Smooth muscle cell of the brain vasculature (primary cell): ENCODE measurements at regions not wholly inside any gene's neighbourhood (a gene's known extent, or its start where the extent isn't known, plus 50 kb on each side); places are given as distances from the start of the nearest gene placed in this dataset.
"Not testable (repeated sequence)": the region's sequence is repeated elsewhere in the genome, so short reads cannot be mapped to it uniquely, and the experiment has no call there.

ENCODE experiments used
- DNase-seq: peaks from one replicate; pipeline ENCODE4 v3.0.0-alpha.2; 2012; ENCODE audit warnings: low read depth, low spot score

DNA sequence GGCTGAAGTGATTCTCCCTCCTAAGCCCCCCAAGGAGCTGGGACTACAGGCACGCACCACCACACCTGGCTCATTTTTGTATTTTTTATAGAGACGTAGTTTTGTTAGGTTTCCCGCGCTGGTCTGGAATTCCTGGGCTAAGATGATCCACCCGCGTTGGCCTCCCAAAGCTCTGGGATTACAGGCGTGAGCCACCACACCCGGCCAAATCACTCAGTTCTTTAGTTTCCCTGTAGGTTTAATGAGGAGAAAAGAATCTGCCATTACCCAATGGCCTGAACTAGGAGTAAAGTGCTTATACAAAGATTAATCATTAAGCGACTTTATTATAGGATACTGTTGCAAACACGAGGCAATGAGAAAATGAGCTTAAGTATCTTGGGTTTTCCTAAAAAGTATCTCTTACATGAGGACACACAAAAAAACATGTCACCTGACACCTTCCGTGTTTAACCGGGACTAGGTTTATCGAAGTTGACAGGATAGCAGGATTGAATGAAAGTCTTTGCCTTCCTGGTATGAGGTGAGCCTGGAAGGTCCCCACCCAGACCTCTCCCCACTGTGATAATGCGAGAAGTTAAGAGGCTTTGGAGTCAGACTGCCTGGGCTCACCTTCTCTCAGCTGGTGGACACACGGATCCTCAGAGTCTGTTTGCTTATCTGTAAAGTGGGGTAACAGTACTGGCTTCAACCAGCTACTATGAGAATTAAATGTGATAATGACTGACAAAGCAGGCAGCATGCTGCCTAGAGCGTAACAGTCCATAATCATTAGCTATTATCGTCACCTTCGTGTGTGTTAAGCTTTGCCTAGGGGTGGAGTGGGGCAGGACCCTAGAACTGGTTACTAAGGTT, 133.5 kb upstream of the KRAS start:
- DNase-seq = no peak

DNA sequence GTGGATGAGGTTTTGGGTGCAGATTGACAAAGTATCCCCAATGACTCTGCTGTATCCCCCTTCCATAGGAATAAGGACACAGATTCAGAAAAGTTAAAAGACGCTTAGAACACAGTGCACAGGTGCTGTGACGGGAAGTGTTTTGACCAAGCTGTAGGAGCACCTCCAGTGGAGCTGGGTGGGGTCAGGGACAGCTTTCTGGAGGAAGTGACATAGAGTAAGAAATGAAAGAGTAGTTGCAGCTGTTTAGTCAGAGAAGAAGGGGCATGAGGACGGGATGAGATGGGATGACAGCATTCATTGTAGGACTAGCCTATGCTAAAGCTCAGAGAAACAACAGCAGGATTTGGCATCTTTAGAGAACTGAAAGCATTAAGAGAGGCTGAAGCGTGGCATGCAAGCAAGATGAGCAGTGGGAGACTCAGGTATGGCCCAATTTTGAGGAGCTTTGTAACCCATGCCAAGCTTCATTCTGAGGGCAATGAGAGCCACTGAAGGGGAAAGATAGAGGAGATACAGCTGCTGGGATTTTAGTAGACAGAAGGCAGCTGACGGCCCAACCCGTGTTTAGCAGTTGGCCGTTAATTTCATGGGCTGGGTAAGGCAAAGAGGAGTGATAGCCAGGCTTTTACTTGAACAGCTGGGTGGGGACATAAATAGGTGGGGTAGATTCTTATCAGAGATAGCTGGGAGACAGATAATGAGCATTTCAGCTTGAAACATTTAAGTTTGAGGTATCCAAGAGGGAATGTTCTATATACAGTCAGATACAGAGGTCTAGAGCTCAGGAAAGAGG, 131.8 kb upstream of the KRAS start:
- DNase-seq = no peak

DNA sequence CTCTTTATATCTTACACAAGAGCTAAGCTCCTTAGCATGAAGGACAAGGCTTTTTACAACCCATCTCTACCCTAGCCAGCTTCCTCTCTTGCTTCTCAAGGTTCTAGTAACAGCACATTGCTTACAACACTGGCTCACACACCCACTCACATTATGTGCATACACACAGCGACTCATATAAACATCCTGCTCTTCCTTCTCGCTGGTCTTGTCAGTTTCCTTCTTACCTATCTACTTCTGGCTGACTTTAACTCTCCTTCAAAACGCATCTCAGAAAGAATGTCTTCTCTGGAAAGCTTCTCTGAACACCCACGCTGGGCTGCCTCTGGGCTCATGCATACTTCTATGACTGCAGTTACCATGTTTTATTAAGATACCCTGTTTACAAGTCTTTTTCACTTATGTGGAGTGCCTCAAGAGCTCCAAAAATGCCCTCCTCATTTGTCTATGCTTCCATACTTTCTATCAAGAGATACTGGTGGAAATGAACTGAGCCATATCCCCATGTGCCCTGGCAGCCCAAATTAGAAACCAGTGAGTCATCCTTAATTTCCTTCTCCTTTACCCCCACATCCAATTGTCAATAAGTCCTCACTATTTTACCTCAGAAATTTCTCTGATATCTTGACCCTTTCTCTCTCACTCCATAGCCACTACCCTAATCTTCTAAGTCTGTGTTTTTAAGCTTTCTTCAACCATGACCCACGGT, 126.9 kb upstream of the KRAS start:
- DNase-seq = no peak

DNA sequence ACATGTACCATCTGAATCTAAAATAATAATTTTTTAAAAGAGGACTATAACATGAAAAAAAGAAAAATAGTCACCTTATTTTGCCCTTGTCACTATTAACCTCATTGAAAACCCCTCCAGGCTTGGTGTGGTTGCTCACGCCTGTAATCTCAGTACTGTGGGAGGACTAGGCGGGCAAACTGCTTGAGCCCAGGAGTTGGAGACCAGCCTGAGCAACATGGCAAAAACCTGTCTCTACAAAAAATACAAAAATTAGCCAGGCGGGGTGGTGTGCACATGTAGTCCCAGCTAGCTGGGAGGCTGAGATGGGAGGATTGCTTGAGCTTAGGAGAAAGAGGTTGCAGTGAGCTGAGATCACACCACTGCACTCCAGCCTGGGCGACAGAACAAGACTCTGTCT, 126.3 kb upstream of the KRAS start:
- DNase-seq = no peak

DNA sequence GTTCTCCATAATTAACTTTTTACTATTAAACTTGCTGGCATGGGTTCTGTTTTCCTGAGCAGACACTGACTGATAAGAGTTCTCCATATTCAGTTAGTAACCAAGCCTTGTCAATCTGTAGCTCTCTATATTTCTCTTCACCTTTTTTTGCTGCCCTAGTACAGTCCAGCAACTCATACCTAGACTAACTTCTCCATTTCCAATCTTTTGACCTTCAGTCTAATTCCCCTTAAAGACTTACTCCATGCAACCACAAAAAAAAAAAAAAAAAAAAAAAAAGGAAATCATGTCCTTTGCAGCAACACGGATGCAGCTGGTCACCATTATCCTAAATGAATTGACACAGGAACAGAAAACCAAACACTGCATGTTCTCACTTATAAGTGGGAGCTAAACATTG, 125.7 kb upstream of the KRAS start:
- DNase-seq = no peak

DNA sequence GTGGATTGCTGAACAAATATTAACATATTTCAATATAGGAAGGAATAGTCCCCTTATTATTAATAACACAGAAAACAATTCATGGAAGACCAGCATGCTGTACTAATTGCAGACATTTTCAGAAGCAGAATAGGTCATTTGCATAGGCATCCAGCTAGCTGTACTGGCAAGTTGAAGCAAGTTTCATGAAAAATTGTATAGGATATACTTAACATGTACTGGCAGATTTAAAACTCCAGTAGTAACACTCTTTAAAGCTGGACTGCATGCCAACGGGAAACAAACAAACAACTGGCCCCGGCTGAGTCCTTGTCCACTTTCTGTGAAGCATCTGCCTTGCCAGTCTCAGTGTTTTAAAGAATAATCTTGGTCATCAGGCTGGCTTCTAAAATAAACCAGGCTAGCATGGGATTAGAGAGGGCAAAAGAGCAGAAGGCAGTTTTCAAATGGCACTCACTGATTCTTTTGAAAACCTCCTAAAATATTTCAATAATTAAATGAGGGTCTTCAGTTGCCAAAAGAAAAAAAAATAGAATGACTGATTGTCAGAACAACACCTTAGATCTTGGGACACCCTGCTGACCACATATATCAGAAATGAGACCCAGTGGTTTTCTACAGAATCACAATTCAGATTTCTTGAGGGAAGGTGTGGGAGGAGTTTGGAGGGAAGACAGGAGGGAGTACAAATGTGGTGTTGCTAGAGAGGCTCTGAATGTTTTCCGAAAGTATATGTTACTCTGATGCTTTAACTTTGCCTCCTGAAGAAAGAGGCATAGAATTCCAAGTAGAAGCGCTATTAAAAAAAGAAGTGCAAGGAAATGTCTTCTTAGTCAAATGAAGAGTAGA, 122.5 kb upstream of the KRAS start:
- DNase-seq = no peak

DNA sequence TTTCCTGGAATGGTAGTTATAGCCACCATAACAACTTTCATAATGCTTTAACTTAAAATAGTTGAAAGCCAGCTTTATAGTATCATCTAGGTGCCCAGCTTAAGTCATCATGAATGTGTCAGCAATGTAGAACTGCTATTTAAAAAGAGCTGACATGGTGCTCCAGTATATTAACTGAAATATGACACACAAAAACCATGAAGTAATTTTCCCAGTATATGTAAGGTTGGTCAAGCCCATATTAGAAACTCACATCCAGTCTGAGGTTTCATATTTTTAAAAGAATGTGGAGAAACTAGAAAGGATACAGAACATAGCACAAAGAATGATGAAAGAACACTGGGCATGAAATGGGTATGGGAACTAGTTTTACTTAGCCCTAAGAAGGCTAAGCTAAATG, 121.3 kb upstream of the KRAS start:
- no peak for DNase-seq

DNA sequence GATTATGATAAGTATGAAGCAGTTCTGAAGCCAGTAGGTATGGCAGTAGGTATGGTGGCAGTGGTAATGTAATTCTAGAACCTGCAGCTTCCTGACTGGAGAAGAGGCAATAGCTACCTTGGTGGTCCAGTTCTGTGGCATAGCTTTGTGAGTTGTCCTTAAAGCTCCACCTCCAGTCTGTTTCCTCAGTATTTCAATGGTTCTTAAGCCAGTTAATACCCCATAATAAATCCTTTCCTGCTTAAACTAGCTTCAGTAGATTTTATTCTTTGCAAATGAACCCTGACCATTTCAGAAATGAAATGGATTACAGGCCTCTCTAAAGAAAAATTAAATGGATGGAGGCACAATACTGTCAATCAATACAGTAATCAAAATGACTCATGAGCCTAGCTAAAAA, 117.8 kb upstream of the KRAS start:
- no peak for DNase-seq

DNA sequence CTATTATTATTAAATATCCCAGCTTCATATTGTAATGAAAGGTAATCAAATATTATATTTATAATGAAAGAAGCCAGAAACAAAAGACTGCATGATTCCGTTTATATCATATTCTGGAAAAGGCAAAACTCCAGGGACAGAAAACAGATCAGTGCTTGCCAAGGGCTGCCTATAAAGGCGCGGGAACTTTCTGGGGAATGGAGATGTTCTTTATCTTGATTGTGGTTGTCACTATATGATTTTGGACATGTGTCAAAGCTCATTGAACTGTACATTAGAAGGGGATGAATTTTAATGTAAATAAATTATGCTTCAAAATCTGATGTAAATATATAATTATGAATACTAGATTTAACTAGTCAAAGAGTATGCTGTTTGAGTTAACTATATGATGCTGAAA, 115.4 kb upstream of the KRAS start:
- no peak for DNase-seq

DNA sequence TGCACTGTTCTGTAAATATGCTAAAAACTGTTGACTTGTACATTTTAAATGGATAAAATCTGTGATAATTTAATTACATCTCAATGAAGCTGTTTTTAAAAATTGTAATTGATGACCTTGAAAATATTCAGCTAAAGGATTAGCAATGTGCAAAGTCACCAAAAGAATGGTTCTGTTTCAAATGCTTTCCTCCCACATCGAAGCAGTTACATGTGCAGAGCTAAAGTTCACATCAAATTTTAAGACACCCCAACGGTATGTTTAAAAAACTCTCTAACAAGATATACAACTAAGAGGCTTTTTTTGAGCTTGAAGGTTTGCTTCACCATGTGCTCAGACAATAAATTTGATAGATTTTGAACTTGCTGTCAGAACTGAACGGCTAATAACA, 114.6 kb upstream of the KRAS start:
- no peak for DNase-seq

DNA sequence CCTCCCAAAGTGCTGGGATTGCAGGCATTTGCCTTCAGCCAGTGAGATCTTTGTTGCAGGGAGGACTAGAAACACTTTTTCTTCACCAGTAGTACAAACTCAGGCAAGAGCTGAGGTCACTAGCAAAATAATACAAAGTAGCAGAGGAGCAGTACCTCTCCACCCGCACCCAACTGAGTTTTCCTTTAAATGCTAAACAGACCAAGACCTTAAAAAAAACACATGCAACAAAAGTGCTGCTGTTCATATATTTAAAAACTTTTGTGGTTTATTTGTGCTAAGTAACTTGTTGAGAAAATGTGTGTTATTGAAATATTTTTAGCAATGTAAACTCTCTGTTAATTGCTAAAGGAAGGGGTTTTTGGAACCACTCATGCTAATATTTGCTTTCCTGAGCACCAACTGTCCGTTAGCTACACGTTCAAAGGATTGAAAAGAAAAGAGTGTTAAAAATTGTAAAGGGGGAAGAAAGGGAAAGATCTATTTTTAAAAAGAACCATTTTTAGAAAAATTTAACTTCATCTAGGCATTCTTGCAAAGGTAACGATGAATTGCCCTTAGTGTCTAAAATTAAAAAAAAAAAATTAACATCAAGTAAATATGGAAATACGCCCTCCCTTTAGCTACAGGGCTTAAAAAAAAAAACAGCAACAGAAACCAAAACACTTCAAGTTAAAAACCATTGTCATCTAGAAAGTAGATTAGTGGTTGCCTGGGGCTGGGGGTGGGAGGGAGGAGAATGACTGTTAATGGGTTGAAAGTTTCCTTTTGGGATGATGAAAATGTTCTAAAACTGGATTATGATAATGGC, 114.0 kb upstream of the KRAS start:
- DNase-seq = no peak

DNA sequence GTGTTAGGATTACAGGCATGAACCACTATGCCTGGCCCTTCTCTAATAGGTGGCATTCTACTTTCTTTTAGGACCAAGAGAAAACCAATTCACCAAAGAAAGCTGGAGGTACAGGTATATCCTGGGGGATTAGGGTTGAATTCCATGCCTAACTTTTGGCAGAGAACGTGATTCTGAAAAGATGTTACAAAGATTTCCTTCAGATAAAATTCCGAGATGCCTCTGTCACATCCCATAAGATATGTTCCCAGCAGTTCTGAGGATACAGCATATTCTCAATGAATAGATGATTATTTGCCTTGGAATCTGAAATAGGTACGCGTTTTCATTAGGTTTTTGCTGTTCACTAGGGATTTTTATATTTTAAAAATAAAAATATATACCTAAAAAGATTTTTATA, 111.9 kb upstream of the KRAS start:
- no peak for DNase-seq

DNA sequence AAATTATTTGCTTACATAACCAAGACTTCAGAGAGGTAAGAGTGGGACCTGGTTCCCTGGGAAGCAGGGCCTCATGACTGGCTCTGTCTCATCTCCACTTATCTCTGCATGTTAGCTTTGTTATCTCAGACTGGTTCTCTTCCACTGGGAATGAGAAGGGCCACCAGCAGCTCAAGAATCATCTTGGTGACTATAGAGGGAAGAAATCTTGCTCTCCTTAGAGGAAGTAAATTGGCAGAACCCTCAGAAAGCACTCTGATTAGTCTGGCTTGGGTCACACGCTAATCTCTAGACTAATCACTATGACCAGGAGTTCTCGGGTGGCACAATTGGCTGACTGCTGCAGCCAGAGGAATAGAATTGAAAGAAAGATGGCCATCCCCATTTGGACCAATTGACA, 110.8 kb upstream of the KRAS start:
- DNase-seq = no peak

DNA sequence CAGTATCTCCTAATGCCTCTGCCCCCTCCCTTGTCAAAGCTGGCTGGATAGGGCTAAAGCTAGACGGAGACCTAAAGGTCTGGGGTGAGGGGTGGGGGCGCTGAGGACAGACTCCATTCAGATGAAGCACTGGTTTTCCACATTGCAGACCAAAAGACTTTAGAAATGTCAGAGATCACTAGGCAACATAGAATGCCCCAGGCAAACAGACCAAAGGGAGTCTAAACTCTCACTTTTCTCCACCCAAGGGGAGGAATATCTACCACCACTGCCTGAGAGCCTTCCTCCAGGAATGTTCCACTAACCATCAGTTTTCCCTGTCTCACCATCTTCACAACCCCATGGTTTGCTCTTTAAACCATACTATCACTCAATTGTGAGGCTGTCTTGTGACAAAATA, 106.9 kb upstream of the KRAS start:
- DNase-seq = no peak

DNA sequence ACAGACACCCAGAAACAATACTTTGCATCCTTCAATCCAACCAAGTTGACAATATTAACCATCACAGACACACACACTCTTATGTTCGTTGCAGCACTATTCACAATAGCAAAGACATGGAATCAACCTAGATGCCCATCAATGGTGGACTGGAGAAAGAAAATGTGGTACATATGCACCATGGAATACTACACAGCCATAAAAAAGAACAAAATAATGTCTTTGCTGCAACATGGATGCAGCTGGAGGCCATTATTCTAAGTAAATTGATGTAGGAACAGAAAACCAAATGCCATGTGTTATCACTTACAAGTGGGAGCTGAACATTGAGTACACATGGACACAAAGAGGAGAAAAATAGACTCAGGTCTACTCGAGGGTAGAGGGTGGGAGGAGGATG, 102.2 kb upstream of the KRAS start:
- not testable (repeated sequence) for DNase-seq

DNA sequence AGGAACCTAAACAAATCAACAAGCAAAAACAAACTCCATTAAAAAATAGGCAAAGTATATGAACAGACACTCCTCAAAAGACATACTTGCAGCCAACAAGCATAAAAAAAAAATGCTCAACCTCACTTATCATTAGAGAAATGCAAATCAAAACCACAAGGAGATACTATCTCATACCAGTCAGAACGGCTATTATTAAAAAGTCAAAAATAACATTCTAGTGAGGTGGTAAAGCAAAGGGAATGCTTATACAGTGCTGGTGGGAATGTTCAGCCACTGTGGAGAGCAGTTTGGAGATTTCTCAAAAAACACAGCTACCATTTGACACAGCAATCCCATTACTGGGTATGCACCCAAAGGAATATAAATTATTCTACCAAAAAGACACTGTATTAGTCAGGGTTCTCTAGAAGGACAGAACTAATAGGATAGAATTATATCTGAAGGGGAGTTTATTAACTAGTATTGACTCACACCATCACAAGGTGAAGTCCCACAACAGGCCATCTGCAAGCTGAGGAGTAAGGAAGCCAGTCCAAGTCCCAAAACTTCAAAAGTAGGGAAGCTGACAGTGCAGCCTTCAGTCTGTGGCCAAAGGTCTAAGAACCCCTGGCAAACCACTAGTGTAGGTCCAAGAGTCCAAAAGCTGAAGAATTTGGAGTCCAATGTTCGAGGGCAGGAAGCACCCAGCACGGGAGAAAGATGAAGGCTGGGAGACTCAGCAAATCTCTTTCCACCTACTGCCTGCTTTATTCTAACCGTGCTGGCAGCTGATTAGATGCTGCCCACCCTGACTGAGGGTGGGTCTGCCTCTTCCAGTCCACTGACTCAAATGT, 101.6 kb upstream of the KRAS start:
- DNase-seq = no peak

DNA sequence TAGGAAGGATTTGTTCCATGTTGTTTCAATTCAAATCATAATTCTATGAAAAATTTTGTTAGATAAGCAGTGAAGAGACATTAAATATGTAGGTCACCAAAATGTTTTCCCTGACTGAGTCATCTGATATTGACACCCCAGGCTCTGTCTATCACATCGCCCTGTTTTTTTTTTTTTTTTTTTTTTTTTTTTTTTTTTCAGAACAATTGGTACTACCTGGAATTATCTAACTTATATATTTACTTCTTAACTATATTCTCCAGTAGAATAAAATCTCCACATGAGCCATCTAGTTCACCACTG, 97.8 kb upstream of the KRAS start:
- no peak for DNase-seq

DNA sequence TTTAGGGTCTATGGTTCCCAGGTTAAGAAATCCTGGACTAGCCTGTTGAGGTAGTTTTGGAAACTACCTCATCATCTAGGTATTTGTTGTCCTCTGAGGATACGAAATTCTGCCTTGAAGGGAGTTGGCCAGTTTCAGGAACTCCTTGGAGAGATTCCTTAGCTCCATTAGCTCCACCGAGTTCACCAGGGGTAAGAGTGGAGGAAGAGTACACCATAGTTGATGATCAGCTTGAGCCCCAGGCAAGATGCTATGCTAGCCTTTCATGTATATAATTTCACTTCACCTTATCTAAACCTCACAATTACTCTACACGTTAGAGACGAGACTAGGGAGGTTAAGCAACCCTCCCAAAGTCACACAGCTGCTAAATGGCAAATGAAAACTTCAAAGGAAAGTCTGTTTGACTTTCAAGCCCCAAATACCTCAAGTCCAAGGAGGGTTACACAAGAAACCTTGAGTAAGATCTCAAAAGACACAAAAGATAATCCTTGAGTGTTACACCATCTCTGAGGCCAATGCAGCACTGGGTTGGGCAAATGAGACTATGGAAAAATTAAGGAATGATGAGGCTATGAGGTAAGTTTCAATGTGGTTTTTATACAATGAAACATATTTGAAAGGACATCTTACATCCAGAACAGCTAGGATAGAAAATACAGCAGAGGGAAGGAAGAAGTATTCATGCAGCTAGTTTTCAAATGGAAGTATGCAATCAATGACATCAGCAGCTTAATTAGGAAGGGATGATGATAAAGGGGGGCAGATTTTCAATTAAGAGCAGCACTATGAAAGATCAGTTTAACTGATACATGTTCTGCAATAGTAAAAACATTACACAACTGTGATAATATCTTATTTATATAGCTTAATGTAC, 97.2 kb upstream of the KRAS start:
- no peak for DNase-seq

DNA sequence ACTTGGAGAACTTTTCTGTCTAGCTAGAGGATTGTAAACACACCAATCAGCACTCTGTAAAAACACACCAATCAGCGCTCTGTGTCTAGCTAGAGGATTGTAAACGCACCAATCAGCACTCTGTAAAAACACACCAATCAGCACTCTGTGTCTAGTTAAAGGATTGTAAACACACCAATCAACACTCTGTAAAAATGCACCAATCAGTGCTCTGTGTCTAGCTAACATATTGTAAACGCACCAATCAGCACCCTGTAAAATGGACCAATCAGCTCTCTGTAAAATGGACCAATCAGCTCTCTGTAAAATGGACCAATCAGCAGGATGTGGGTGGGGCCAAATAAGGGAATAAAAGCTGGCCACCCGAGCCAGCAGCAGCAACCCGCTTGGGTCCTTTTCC, 91.1 kb upstream of the KRAS start:
- not testable (repeated sequence) for DNase-seq
